HepG2 (cell line): ENCODE measurements at regions not wholly inside any gene's neighbourhood (a gene's known extent, or its start where the extent isn't known, plus 50 kb on each side); places are given as distances from the start of the nearest gene placed in this dataset.

Experiments used
- ATAC-seq: fragments of 200-7000 bp; cut with Tn5 transposase; 3 replicates; pipeline ENCODE4 v1.9.1; 2020; ENCODE audit warnings: mild to moderate bottlenecking, moderate library complexity
- BruUV-seq: library from RNA; stranded (reverse); fragments of 400-500 nt; replicated peaks from 2 replicates; lab custom pipeline; 2021; lab: Mats Ljungman, UMichigan
- CTCF ChIA-PET: fragments of 300-600 bp; formaldehyde crosslinking; extraction: SDS; loops from one replicate; lab custom pipeline; 2021; ENCODE audit warnings: low total read pairs, inconsistent platforms, low intra/inter-chr PET ratio; lab: Yijun Ruan, JAX
- POLR2A ChIA-PET: fragments of 350-600 bp; sonication (Branson Sonifier 250); formaldehyde crosslinking; loops from one replicate; lab custom pipeline; 2020; ENCODE audit warnings: antibody characterized with exemption, inconsistent platforms; lab: Yijun Ruan, JAX
- DNase-seq: peaks from one replicate; pipeline ENCODE4 v3.0.0-alpha.2; 2015; ENCODE audit warnings: low spot score
- FAIRE-seq: peaks from 3 replicates; lab custom pipeline; 2011; peaks lifted over from hg19 to GRCh38; lab: Jason Lieb, UNC
- H2AFZ ChIP-seq: one replicate; pipeline ENCODE4 v1.6.1; 2011; ENCODE audit warnings: low read length, inconsistent platforms
- H3K27ac ChIP-seq: fragments of 300-600 bp; 3 replicates; pipeline ENCODE4 v1.8.0; 2011; ENCODE audit warnings: mixed run types, mild to moderate bottlenecking, mixed read lengths, low read length, inconsistent platforms; ENCODE audit not compliant: insufficient read depth; ENCODE audit errors: extremely low read length
- H3K27me3 ChIP-seq, 2 experiments: fragments of 200-600 bp in 1 of 2; 2 replicates in 1 of 2; 3 replicates in 1 of 2; pipeline versions ENCODE4 v1.6.0 to v1.8.0; 2011; ENCODE audit warnings: low read length in 2 of 2, mild to moderate bottlenecking in 2 of 2, moderate library complexity in 2 of 2, inconsistent platforms in 1 of 2; ENCODE audit not compliant: insufficient read depth in 2 of 2, control insufficient read depth in 1 of 2
- H3K36me3 ChIP-seq, 2 experiments: fragments of 200-600 bp in 1 of 2; replicated peaks in 1 of 2; 2 replicates in 1 of 2; 3 replicates in 1 of 2; pipeline versions ENCODE4 v1.5.1 to v1.8.0; 2011; ENCODE audit warnings: low read length in 2 of 2, inconsistent platforms in 1 of 2; ENCODE audit not compliant: insufficient read depth in 2 of 2, control insufficient read depth in 1 of 2
- H3K4me1 ChIP-seq: 2 replicates; pipeline ENCODE4 v1.5.1; 2012; ENCODE audit warnings: low read length, inconsistent platforms; ENCODE audit not compliant: insufficient read depth
- H3K4me2 ChIP-seq: 2 replicates; pipeline ENCODE4 v1.6.0; 2011; ENCODE audit warnings: low read depth, low read length, inconsistent platforms
- H3K4me3 ChIP-seq, 3 experiments: fragments of 200-600 bp in 1 of 3; sonication (generic), shearing (Covaris generic) in 1 of 3; replicated peaks in 1 of 3; 2 replicates each; pipeline ENCODE4 v1.5.1; 2011 to 2016; ENCODE audit warnings: low read length in 3 of 3, inconsistent platforms in 2 of 3, low read depth in 2 of 3, mild to moderate bottlenecking in 2 of 3, control low read depth in 1 of 3, mixed read lengths in 1 of 3; ENCODE audit not compliant: insufficient read depth in 1 of 3
- H3K79me2 ChIP-seq: one replicate; pipeline ENCODE4 v1.6.1; 2011; ENCODE audit warnings: low read length, inconsistent platforms; ENCODE audit not compliant: insufficient read depth
- H3K9ac ChIP-seq: 2 replicates; pipeline ENCODE4 v1.6.0; 2011; ENCODE audit warnings: mild to moderate bottlenecking, low read depth, low read length, inconsistent platforms; ENCODE audit not compliant: insufficient read depth
- H3K9me3 ChIP-seq: 2 replicates; pipeline ENCODE4 v1.5.1; 2012; ENCODE audit warnings: mild to moderate bottlenecking, low read length
- H4K20me1 ChIP-seq: 2 replicates; pipeline ENCODE4 v1.6.0; 2011; ENCODE audit warnings: inconsistent platforms, mild to moderate bottlenecking, low read length, moderate library complexity; ENCODE audit not compliant: insufficient read depth
- ARID5B ChIP-seq: IDR thresholded peaks from 2 replicates; pipeline ENCODE4 v1.4.0; 2020; ENCODE audit warnings: mild to moderate bottlenecking, missing genetic modification reagents
- CSRNP2 ChIP-seq: sonication (generic); formaldehyde crosslinking; conservative IDR thresholded peaks from 2 replicates; pipeline ENCODE4 v1.8.0; 2022; ENCODE audit warnings: low read depth, missing genetic modification reagents
- DDIT3 ChIP-seq: sonication (generic); formaldehyde crosslinking; IDR thresholded peaks from 2 replicates; pipeline ENCODE4 v1.4.0; 2020; ENCODE audit warnings: mild to moderate bottlenecking, missing genetic modification reagents
- ELF1 ChIP-seq: sonication (generic); formaldehyde crosslinking; IDR thresholded peaks from 2 replicates; pipeline ENCODE4 v1.4.0; 2020; ENCODE audit warnings: missing genetic modification reagents
- FOXO1 ChIP-seq: sonication (generic); formaldehyde crosslinking; IDR thresholded peaks from 2 replicates; pipeline ENCODE4 v1.4.0; 2020; ENCODE audit warnings: missing genetic modification reagents
- MTF2 ChIP-seq: sonication (generic); formaldehyde crosslinking; IDR thresholded peaks from 2 replicates; pipeline ENCODE4 v1.5.0; 2020; ENCODE audit warnings: missing genetic modification reagents, borderline replicate concordance
- ZBTB44 ChIP-seq: sonication (generic); formaldehyde crosslinking; IDR thresholded peaks from 2 replicates; pipeline ENCODE4 v1.4.0; 2020; ENCODE audit warnings: missing genetic modification reagents
- ZBTB8A ChIP-seq: sonication (generic); formaldehyde crosslinking; IDR thresholded peaks from 2 replicates; pipeline ENCODE4 v1.4.0; 2020; ENCODE audit warnings: mild to moderate bottlenecking, low read depth, missing genetic modification reagents, borderline replicate concordance
- ZFP1 ChIP-seq: IDR thresholded peaks from 2 replicates; pipeline ENCODE4 v1.6.1; 2016
- ZNF296 ChIP-seq: sonication (generic); formaldehyde crosslinking; conservative IDR thresholded peaks from 2 replicates; pipeline ENCODE4 v1.5.0; 2020; ENCODE audit warnings: mild to moderate bottlenecking, missing genetic modification reagents
- ZNF496 ChIP-seq: sonication (generic); formaldehyde crosslinking; IDR thresholded peaks from 2 replicates; pipeline ENCODE4 v1.8.1; 2023; ENCODE audit warnings: mild to moderate bottlenecking, moderate library complexity, missing genetic modification reagents; ENCODE audit not compliant: insufficient replicate concordance
- WGBS: methylation state at CpG from one replicate; pipeline ENCODE4 v1.1.6; 2017; ENCODE audit warnings: low lambda C conversion rate; 5-methylcytosine and 5-hydroxymethylcytosine counted together
- in situ Hi-C: cut with HindIII; loops from 2 replicates; pipeline ENCODE4 v1.10.0; 2017; ENCODE audit warnings: low pct_unique_long_range_greater_than_20kb; ENCODE audit not compliant: extremely low pct_ligation_motif_present
- intact Hi-C: fragments of 100-400 bp; cut with micrococcal nuclease; formaldehyde crosslinking; loops from one replicate; pipeline ENCODE4 v1.10.0; 2022; ENCODE audit not compliant: unreplicated experiment
- TF ChIP-seq, protein P1 (sequence below): sonication (generic); formaldehyde crosslinking; IDR thresholded peaks from 2 replicates; pipeline ENCODE4 v1.4.0; 2020; ENCODE audit warnings: missing genetic modification reagents, borderline replicate concordance

- in situ Hi-C loops (no loop called here), intact Hi-C loops (no loop called here)
- Histone ChIP-seq H3K9ac (no peak overlapping the region), H3K79me2 (no peaks in the 10 kb centered on the region), H4K20me1 (no peaks in the 10 kb centered on the region), H2AFZ (no peak overlapping the region), H3K27ac (no peak overlapping the region), H3K4me1 (no peaks in the 10 kb centered on the region), H3K36me3 (no peaks in the 10 kb centered on the region), H3K9me3 (peaks cover 15% of the 10 kb centered on the region; the same call in 1 of the 2 replicates), H3K4me3 (no peak overlapping the region), H3K27me3 (no peaks in the 10 kb centered on the region), H3K4me2 (no peak overlapping the region)
- ATAC-seq: no peak
- BruUV-seq: no TSS peak
- ChIA-PET POLR2A (no interaction called here), CTCF (no interaction called here)
- TF ChIP-seq DDIT3 (CRISPR knock-in tag) (no peak), ARID5B (CRISPR knock-in tag) (no peak), MTF2 (CRISPR knock-in tag) (no peak), ZNF496 (CRISPR knock-in tag) (no peak), ELF1 (CRISPR knock-in tag) (no peak), FOXO1 (CRISPR knock-in tag) (no peak), ZBTB44 (CRISPR knock-in tag) (no peak), ZFP1 (CRISPR knock-in tag) (no peak), CSRNP2 (CRISPR knock-in tag) (no peak), ZNF296 (CRISPR knock-in tag) (no peak), ZBTB8A (CRISPR knock-in tag) (no peak)
- TF ChIP-seq, protein P1, sequence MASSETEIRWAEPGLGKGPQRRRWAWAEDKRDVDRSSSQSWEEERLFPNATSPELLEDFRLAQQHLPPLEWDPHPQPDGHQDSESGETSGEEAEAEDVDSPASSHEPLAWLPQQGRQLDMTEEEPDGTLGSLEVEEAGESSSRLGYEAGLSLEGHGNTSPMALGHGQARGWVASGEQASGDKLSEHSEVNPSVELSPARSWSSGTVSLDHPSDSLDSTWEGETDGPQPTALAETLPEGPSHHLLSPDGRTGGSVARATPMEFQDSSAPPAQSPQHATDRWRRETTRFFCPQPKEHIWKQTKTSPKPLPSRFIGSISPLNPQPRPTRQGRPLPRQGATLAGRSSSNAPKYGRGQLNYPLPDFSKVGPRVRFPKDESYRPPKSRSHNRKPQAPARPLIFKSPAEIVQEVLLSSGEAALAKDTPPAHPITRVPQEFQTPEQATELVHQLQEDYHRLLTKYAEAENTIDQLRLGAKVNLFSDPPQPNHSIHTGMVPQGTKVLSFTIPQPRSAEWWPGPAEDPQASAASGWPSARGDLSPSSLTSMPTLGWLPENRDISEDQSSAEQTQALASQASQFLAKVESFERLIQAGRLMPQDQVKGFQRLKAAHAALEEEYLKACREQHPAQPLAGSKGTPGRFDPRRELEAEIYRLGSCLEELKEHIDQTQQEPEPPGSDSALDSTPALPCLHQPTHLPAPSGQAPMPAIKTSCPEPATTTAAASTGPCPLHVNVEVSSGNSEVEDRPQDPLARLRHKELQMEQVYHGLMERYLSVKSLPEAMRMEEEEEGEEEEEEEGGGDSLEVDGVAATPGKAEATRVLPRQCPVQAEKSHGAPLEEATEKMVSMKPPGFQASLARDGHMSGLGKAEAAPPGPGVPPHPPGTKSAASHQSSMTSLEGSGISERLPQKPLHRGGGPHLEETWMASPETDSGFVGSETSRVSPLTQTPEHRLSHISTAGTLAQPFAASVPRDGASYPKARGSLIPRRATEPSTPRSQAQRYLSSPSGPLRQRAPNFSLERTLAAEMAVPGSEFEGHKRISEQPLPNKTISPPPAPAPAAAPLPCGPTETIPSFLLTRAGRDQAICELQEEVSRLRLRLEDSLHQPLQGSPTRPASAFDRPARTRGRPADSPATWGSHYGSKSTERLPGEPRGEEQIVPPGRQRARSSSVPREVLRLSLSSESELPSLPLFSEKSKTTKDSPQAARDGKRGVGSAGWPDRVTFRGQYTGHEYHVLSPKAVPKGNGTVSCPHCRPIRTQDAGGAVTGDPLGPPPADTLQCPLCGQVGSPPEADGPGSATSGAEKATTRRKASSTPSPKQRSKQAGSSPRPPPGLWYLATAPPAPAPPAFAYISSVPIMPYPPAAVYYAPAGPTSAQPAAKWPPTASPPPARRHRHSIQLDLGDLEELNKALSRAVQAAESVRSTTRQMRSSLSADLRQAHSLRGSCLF (CRISPR knock-in tag): no peak
- 3% methylated on average over 3 of the region's 3 CpGs for WGBS
- no peak for DNase-seq
- FAIRE-seq: no peak
Observed at GRCh38 chr3:18672561-18672960, 247.4 kb upstream of the SATB1 start.
